Naive B cell (primary cell): ENCODE measurements at regions not wholly inside any gene's neighbourhood (a gene's known extent, or its start where the extent isn't known, plus 50 kb on each side); places are given as distances from the start of the nearest gene placed in this dataset.

Experiments
- ATAC-seq, 2 donors: fragments of 150-1000 bp; cut with Tn5 transposase; 2 replicates each; pipeline ENCODE4 v1.10.0; 2021; ENCODE audit warnings: low read depth in 2 of 2, mild to moderate bottlenecking in 2 of 2, moderate library complexity in 2 of 2
- DNase-seq: peaks from one replicate; pipeline ENCODE4 v3.0.0; 2022
- H3K27ac Mint-ChIP-seq, 6 donors: one replicate each; pipeline ENCODE4 v1.8.0; 2020 to 2022; ENCODE audit warnings: mild to moderate bottlenecking in 6 of 6, mixed read lengths in 6 of 6, moderate library complexity in 5 of 6, inconsistent platforms in 2 of 6
- H3K27me3 Mint-ChIP-seq, 3 donors: one replicate each; pipeline ENCODE4 v1.8.0; 2021 to 2022; ENCODE audit warnings: mixed read lengths in 3 of 3, mild to moderate bottlenecking in 1 of 3
- H3K36me3 Mint-ChIP-seq, 2 donors: one replicate each; pipeline ENCODE4 v1.8.0; 2020 to 2022; ENCODE audit warnings: mixed read lengths in 2 of 2, inconsistent platforms in 1 of 2, mild to moderate bottlenecking in 1 of 2
- H3K4me1 Mint-ChIP-seq, 3 donors: one replicate each; pipeline ENCODE4 v1.8.0; 2020 to 2022; ENCODE audit warnings: mixed read lengths in 3 of 3, inconsistent platforms in 1 of 3, mild to moderate bottlenecking in 1 of 3, moderate library complexity in 1 of 3
- H3K4me3 Mint-ChIP-seq, 8 donors: one replicate each; pipeline ENCODE4 v1.8.0; 2020 to 2022; ENCODE audit warnings: mild to moderate bottlenecking in 8 of 8, mixed read lengths in 8 of 8, moderate library complexity in 8 of 8, inconsistent platforms in 2 of 8
- H3K9me3 Mint-ChIP-seq, 7 donors: one replicate each; pipeline ENCODE4 v1.8.0; 2020 to 2022; ENCODE audit warnings: mixed read lengths in 7 of 7, mild to moderate bottlenecking in 5 of 7, inconsistent platforms in 2 of 7, moderate library complexity in 1 of 7

DNA sequence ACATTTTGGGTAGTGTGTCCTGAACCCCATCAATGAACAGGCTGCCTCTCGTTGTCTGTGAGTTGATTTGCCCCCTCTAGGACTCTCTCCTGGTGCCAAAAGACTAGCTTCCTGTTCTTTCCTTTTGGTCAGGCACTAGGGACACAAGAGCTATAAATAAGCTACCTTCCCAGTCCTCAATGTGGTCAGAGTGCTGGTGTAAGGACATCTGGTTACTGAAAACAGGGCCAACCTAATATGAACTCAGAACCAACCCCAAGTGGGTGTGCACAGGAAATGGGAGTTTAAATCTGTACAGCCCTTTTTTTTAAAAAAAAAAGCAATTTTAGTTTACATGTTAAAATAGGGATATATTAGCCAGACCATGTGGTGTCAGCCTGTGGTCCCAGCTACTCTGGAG lies 129.2 kb downstream of the ZIC5 start:
- H3K4me1 Mint-ChIP-seq = no peaks in the 10 kb centered on the region
- H3K27me3 Mint-ChIP-seq = no peaks in the 10 kb centered on the region
- no peak overlapping the region for H3K27ac Mint-ChIP-seq
- no peak overlapping the region for H3K4me3 Mint-ChIP-seq
- H3K36me3 Mint-ChIP-seq = peaks cover 0 to 4% of the 10 kb centered on the region in 2 donors
- no peak for ATAC-seq
- no peak for DNase-seq
- H3K9me3 Mint-ChIP-seq = no peaks in the 10 kb centered on the region

DNA sequence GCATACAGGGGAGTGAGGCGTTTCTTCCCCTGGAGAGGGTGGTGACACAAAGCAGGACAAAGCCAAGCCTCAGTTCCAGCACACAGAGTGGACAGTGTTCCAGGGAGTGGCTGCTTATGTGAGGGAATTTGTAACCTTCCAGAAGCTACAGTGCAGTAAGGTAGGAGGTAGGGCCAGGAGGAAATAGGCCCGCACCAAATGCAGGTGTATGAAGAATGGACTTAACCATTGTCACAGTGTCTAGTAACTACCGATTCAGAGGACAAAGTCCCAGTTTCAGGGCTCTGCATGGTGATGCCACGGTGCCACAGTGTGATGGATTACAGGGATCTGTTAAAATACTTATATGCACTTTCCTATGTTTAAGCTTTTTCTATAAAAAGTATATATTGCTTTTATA lies 135.3 kb downstream of the ZIC5 start:
- Mint-ChIP-seq H3K4me1 (peaks cover 0 to 2% (median 0%) of the 10 kb centered on the region in 3 donors), H3K9me3 (no peaks in the 10 kb centered on the region), H3K4me3 (no peak overlapping the region), H3K27ac (no peak overlapping the region), H3K27me3 (no peaks in the 10 kb centered on the region), H3K36me3 (peaks cover 0 to 4% of the 10 kb centered on the region in 2 donors)
- DNase-seq (no peak), ATAC-seq (no peak)

DNA sequence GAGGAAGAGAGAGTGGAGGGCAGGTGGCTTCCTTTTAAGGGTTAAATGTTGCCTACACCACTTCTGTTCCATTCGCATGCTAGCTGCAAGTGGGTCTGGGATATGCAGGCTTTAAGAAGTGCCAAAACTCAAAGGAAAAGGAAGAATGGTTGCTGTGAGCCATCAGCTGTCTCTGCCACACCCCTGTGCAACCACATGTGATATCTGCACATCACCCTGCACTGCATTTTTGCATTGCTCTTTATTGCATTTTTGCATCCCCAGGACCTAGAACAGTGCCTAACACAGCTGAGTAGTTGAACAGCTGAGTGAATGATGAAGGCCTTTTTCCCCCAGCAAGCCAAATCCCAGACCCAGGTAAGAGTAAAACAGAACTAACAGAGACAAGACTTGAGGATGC lies 136.1 kb downstream of the ZIC5 start:
- H3K36me3 Mint-ChIP-seq = peaks cover 0 to 4% of the 10 kb centered on the region in 2 donors
- peaks cover 0 to 2% (median 0%) of the 10 kb centered on the region in 3 donors for H3K4me1 Mint-ChIP-seq
- H3K27ac Mint-ChIP-seq = peak overlapping the region in 1 of 6 donors; percentile 65
- H3K9me3 Mint-ChIP-seq = no peaks in the 10 kb centered on the region
- DNase-seq (no peak), ATAC-seq (no peak)
- no peaks in the 10 kb centered on the region for H3K27me3 Mint-ChIP-seq
- no peak overlapping the region for H3K4me3 Mint-ChIP-seq

DNA sequence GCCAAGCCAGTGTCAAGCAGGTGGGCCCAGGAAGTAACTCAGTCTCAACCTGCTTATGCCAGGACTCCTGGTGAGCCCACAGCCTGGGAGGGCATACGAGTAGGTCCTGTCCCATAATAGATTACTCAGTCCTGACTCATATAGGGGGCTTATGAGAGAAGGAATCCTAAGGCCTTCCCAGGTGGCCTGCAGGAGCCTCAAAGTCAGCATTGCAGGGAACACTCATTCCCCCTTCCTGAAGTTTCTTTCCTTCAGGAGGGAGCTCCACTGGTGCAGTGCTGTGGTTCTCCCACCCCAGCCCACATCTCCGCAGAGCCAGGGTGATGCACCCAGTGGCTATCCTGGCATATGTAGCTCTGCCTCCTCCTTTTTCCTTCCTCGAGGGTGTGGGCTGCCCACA lies 137.3 kb downstream of the ZIC5 start:
- no peaks in the 10 kb centered on the region for H3K9me3 Mint-ChIP-seq
- H3K4me1 Mint-ChIP-seq = peaks cover 0 to 2% (median 0%) of the 10 kb centered on the region in 3 donors
- no peak overlapping the region for H3K4me3 Mint-ChIP-seq
- H3K27ac Mint-ChIP-seq = no peak overlapping the region
- ATAC-seq (no peak), DNase-seq (no peak)
- H3K27me3 Mint-ChIP-seq = no peaks in the 10 kb centered on the region
- H3K36me3 Mint-ChIP-seq = peaks cover 0 to 4% of the 10 kb centered on the region in 2 donors

DNA sequence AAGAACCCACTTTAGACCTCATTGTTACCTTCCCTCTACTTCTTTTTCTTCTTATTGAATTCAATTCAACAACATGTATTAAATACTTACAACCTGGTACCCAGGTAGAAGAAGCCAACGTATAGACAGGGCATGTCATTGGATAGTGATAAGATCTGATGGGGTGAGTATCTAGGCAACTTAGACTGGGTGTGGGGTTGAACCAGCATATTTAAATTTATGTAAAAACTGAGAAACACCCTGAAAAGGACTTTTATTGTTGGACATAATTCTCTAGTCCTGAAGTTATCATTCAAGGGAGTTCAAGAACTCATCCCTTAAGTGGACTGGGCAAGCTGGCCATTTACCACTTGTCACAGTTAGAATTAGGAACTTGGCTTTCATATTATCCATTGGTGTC lies 139.2 kb downstream of the ZIC5 start:
- Mint-ChIP-seq H3K36me3 (no peaks in the 10 kb centered on the region), H3K27me3 (no peaks in the 10 kb centered on the region), H3K4me1 (peaks cover 0 to 2% (median 0%) of the 10 kb centered on the region in 3 donors), H3K4me3 (no peak overlapping the region), H3K9me3 (no peaks in the 10 kb centered on the region), H3K27ac (no peak overlapping the region)
- ATAC-seq (no peak), DNase-seq (no peak)

DNA sequence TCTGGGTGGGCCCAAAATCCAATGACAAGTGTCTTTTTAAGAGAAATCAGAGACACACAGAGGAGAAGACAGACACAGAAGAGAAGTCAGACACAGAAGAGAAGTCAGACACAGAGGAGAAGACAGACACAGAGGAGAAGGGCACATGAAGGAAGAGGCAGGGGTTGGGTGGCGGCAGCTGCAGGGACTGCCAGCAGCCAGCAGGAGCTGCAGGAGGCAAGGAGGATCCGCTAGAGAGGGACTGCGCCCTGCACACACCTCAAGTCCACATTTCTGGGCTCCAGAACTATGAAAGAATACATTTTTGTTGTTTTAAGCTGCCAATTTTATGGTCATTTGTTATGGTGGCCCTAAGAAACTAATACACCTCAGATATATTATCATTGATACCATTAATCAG lies 140.6 kb downstream of the ZIC5 start:
- ATAC-seq (no peak), DNase-seq (no peak)
- peaks cover 0 to 2% (median 0%) of the 10 kb centered on the region in 3 donors for H3K4me1 Mint-ChIP-seq
- H3K9me3 Mint-ChIP-seq = no peaks in the 10 kb centered on the region
- no peaks in the 10 kb centered on the region for H3K27me3 Mint-ChIP-seq
- no peak overlapping the region for H3K27ac Mint-ChIP-seq
- H3K4me3 Mint-ChIP-seq = no peak overlapping the region
- no peaks in the 10 kb centered on the region for H3K36me3 Mint-ChIP-seq

DNA sequence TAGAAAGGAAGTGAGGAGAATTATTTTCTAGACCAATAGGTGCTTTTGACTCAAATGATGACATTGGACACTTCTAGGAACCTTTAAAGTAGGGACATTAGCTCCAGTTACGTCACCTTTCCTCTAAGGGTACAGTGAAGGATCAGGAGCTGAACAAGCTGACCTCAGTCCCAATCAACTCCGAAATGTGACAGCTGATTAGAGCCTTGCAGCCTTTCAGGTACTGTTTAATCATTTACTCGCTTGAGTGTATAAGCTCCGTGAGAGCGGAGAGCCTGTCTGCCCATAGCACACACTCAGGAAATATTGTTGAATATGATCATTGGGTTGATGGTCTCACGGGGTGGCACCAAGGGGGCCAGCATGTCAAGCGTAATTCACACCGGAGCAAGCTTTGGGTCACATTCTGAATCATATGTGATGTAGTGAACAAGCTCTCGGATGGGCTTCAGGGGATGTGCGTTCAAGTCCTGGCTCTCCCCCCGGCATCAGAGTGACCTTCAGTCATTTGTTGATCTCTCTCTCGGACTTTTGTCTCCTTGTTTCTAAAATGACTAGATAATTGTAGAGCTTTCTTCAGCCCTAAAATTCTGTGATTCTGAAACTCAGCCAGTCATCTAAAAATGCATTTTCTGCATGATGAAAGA lies 141.9 kb downstream of the ZIC5 start:
- Mint-ChIP-seq H3K27ac (no peak overlapping the region), H3K4me1 (no peaks in the 10 kb centered on the region), H3K36me3 (peaks cover 0 to 9% of the 10 kb centered on the region in 2 donors), H3K9me3 (no peaks in the 10 kb centered on the region), H3K27me3 (no peaks in the 10 kb centered on the region), H3K4me3 (no peak overlapping the region)
- ATAC-seq = no peak
- no peak for DNase-seq

DNA sequence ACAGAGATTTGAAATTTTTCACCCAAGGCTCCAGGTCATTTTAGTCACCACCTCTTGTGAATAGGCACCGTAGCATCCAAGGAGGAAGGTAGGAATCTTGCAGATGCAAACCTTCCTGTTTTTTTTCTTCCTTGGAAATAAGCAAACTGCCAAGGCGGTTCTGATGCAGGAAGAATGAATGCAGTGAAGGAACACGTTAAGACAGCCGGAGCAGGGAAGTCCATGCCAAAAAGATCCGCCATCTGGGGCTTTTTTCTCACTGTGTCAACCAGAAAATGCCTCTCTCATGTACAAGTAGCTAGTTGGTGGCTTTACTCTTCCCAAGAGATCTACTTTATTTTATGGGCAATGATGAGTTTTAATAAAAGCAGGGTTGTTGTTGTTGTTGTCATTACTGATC lies 142.4 kb downstream of the ZIC5 start:
- H3K4me3 Mint-ChIP-seq = no peak overlapping the region
- ATAC-seq = no peak

DNA sequence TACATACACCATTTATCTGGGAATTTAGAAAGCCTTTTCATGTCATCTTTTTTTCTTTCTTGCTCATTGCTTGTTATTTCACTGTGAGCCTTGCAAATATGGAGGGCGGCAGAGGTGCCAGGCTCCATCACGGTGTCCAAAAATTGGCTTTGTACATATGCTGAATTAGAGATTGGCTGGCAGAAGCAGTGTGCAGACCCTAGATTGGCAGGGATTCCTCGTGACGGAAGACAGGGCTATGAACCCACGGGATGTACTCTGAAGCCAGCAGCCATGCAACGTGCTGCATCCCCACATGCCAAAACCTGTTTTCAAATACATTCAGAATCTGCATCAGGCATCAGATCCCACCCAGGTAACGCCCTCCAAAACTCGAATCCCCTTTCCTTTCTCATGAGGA lies 142.8 kb downstream of the ZIC5 start:
- Mint-ChIP-seq H3K27me3 (no peaks in the 10 kb centered on the region), H3K27ac (no peak overlapping the region), H3K4me3 (no peak overlapping the region), H3K4me1 (no peaks in the 10 kb centered on the region), H3K36me3 (peaks cover 0 to 14% of the 10 kb centered on the region in 2 donors), H3K9me3 (no peaks in the 10 kb centered on the region)
- DNase-seq (no peak), ATAC-seq (no peak)

More for the DNA sequence above, 142.4 kb downstream of the ZIC5 start:
- no peak overlapping the region for H3K27ac Mint-ChIP-seq
- no peak for DNase-seq
- no peaks in the 10 kb centered on the region for H3K9me3 Mint-ChIP-seq
- no peaks in the 10 kb centered on the region for H3K4me1 Mint-ChIP-seq
- peaks cover 0 to 14% of the 10 kb centered on the region in 2 donors for H3K36me3 Mint-ChIP-seq
- no peaks in the 10 kb centered on the region for H3K27me3 Mint-ChIP-seq

DNA sequence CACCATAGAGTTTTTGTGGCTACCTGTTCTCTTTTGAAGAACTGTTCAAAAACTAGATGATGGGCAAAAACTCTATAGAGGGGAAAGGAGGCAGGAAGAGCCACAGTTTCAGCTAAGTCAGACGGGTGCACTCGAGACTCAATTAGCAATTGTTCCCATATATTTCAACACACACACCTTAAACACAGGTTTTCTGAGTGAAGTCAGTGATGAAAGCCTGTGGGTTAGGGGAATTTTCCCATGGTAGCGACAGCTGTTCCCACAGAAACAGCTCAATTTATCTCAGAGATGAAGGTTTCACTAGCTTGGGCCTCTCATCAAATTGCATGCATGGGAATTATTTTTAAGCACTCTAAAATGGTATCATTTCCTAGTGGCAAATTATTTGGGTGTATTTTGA lies 143.4 kb downstream of the ZIC5 start:
- Mint-ChIP-seq H3K27ac (peak overlapping the region in 1 of 6 donors; percentile 71), H3K4me1 (no peaks in the 10 kb centered on the region), H3K9me3 (no peaks in the 10 kb centered on the region), H3K36me3 (peaks cover 0 to 14% of the 10 kb centered on the region in 2 donors), H3K27me3 (no peaks in the 10 kb centered on the region), H3K4me3 (no peak overlapping the region)
- ATAC-seq (no peak), DNase-seq (no peak)

DNA sequence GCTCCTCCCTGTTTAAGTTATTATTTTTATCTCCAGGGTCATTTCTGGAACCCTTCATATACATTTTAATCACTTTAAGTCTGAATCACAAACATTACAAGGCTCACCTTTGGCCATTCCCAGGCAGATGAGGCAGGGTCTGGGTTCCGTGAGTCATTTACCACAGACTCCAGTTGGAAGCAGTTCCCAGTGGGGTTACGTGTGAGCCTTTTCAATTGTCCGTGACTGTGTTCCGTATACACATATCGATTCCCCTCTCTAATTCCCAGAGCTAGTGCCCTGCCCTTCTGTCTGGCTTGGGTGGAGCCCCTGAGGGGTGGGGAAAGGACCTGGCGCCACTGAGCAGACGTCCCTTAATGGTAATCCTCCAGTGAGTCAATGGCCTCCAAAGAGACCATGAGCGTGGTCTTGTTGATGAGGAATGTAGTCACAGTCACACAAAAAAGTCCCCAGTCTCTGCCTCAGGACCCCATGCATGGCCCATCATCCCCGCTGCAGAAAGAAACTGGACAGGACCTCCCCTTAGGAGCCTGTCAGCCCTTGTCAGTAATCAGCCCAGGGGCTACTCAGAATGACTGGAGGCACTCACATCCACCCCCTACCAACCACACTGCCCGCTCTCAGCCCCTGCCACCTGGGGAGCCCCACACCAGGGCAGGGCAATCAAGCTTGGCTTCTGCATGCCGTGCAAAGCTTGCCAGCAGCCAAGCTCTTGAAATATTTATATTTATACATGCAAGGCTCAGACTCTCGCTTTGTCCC lies 144.4 kb downstream of the ZIC5 start:
- Mint-ChIP-seq H3K4me3 (no peak overlapping the region), H3K36me3 (peaks cover 0 to 14% of the 10 kb centered on the region in 2 donors), H3K9me3 (peaks cover 0 to 3% (median 0%) of the 10 kb centered on the region in 7 donors), H3K27ac (no peak overlapping the region), H3K4me1 (no peaks in the 10 kb centered on the region), H3K27me3 (no peaks in the 10 kb centered on the region)
- no peak for DNase-seq
- no peak for ATAC-seq

DNA sequence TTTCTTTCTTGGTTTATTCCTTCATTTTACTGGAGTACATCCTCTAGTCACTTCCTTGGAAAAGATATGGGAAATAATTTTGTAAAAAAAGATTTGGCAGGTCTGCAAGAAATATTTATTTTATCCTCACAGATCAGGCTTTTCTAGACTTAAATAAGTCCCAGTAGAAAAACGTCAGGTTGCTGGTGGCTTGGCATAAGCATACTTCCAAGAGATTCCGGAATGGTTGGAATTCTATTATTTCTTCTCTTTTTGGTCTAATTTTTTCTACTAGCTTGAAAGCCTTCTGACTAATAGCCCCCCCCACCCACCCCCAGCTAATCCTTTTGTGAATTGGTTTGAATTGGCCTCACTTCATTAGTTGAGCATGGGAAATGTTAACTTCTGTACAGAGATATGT lies 147.6 kb downstream of the ZIC5 start:
- no peaks in the 10 kb centered on the region for H3K4me1 Mint-ChIP-seq
- ATAC-seq (no peak), DNase-seq (no peak)
- peaks cover 0 to 4% (median 0%) of the 10 kb centered on the region in 7 donors for H3K9me3 Mint-ChIP-seq
- peaks cover 7 to 14% of the 10 kb centered on the region in 2 donors for H3K36me3 Mint-ChIP-seq
- no peak overlapping the region for H3K4me3 Mint-ChIP-seq
- no peaks in the 10 kb centered on the region for H3K27me3 Mint-ChIP-seq
- no peak overlapping the region for H3K27ac Mint-ChIP-seq

DNA sequence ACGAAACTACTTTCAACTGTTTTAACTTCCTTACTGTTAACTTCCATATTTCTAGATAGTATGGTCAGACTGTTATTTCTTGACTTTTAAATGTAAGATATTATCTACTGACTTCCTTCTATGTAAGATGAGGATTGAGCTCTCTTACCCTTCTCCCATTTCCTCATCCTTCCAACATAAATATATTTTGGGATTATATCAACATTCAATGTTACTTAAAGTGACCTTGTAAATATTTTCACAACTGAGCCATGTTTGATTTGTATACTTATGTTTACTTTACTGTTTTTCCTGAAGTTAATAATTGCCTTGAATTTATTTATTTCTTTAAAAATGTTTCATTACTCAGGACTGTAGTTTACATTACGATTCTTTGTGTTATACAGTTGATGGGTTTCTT lies 148.7 kb downstream of the ZIC5 start:
- no peak overlapping the region for H3K4me3 Mint-ChIP-seq
- H3K36me3 Mint-ChIP-seq = peaks cover 7 to 14% of the 10 kb centered on the region in 2 donors
- no peak for DNase-seq
- ATAC-seq = no peak
- H3K27ac Mint-ChIP-seq = no peak overlapping the region
- H3K27me3 Mint-ChIP-seq = no peaks in the 10 kb centered on the region
- H3K4me1 Mint-ChIP-seq = peaks cover 0 to 5% (median 0%) of the 10 kb centered on the region in 3 donors
- H3K9me3 Mint-ChIP-seq = peaks cover 0 to 4% (median under 1%) of the 10 kb centered on the region in 7 donors

DNA sequence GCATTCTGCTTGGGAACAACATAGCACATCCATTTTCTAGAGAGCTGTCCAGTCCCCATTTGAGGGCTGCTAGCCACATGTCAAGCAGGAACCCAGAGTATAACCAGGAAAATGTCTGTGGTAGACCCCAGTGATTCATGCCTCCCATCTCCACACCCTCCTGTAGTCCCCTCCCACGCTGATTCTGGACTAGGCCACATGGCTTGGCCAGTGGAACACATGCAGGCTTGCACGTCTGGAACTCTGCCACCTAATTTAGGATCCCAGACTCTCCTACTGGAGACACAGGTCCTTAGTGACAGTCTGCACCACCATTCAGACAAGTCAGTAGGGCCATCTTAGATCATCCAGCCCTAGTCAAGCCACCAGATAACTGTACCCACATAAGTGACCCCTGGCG lies 149.8 kb downstream of the ZIC5 start:
- Mint-ChIP-seq H3K4me3 (peak overlapping the region in 1 of 8 donors; percentile 30), H3K4me1 (peaks cover 0 to 9% (median 0%) of the 10 kb centered on the region in 3 donors), H3K27me3 (no peaks in the 10 kb centered on the region), H3K27ac (no peak overlapping the region), H3K36me3 (peaks cover 7 to 14% of the 10 kb centered on the region in 2 donors), H3K9me3 (peaks cover 0 to 6% (median 4%) of the 10 kb centered on the region in 7 donors)
- DNase-seq (no peak), ATAC-seq (no peak)
